ENCODE measurements at regions not wholly inside any gene's neighbourhood (a gene's known extent, or its start where the extent isn't known, plus 50 kb on each side); places are given as distances from the start of the nearest gene placed in this dataset.

GRCh38 chr15:37876900-37877299 lies 57.5 kb upstream of the TMCO5A start:
- Histone ChIP-seq H3K9me2 (ENCODE audit: insufficient read depth) (no peaks in the 10 kb centered on the region), H3K4me2 (no peak overlapping the region), H3K36me3 (ENCODE audit: insufficient read depth) (no peaks in the 10 kb centered on the region), H3K27ac (ENCODE audit: low read depth) (no peak overlapping the region), H2AFZ (no peak overlapping the region), H3K4me3 (no peak overlapping the region), H4K20me1 (replicated peaks; ENCODE audit: insufficient read depth) (no peaks in the 10 kb centered on the region), H3K4me1 (ENCODE audit: insufficient read depth) (no peaks in the 10 kb centered on the region), H3K27me3 (ENCODE audit: insufficient read depth) (no peaks in the 10 kb centered on the region), H3F3A (replicated peaks; ENCODE audit: low read depth) (no peaks in the 10 kb centered on the region), H3K79me2 (replicated peaks; ENCODE audit: insufficient read depth) (no peaks in the 10 kb centered on the region)
- no peak overlapping the region for H3K4me3 Mint-ChIP-seq
- ATAC-seq (no peak), DNase-seq (ENCODE audit: low spot score) (no peak)
- H3K27ac Mint-ChIP-seq = no peak overlapping the region
- no peaks in the 10 kb centered on the region for H3K27me3 Mint-ChIP-seq (ENCODE audit: insufficient read depth, low read depth, poor library complexity)
- H3K4me1 Mint-ChIP-seq = peaks cover 9% of the 10 kb centered on the region
- H3K9me3 Mint-ChIP-seq = no peaks in the 10 kb centered on the region
- TF ChIP-seq, protein P1, sequence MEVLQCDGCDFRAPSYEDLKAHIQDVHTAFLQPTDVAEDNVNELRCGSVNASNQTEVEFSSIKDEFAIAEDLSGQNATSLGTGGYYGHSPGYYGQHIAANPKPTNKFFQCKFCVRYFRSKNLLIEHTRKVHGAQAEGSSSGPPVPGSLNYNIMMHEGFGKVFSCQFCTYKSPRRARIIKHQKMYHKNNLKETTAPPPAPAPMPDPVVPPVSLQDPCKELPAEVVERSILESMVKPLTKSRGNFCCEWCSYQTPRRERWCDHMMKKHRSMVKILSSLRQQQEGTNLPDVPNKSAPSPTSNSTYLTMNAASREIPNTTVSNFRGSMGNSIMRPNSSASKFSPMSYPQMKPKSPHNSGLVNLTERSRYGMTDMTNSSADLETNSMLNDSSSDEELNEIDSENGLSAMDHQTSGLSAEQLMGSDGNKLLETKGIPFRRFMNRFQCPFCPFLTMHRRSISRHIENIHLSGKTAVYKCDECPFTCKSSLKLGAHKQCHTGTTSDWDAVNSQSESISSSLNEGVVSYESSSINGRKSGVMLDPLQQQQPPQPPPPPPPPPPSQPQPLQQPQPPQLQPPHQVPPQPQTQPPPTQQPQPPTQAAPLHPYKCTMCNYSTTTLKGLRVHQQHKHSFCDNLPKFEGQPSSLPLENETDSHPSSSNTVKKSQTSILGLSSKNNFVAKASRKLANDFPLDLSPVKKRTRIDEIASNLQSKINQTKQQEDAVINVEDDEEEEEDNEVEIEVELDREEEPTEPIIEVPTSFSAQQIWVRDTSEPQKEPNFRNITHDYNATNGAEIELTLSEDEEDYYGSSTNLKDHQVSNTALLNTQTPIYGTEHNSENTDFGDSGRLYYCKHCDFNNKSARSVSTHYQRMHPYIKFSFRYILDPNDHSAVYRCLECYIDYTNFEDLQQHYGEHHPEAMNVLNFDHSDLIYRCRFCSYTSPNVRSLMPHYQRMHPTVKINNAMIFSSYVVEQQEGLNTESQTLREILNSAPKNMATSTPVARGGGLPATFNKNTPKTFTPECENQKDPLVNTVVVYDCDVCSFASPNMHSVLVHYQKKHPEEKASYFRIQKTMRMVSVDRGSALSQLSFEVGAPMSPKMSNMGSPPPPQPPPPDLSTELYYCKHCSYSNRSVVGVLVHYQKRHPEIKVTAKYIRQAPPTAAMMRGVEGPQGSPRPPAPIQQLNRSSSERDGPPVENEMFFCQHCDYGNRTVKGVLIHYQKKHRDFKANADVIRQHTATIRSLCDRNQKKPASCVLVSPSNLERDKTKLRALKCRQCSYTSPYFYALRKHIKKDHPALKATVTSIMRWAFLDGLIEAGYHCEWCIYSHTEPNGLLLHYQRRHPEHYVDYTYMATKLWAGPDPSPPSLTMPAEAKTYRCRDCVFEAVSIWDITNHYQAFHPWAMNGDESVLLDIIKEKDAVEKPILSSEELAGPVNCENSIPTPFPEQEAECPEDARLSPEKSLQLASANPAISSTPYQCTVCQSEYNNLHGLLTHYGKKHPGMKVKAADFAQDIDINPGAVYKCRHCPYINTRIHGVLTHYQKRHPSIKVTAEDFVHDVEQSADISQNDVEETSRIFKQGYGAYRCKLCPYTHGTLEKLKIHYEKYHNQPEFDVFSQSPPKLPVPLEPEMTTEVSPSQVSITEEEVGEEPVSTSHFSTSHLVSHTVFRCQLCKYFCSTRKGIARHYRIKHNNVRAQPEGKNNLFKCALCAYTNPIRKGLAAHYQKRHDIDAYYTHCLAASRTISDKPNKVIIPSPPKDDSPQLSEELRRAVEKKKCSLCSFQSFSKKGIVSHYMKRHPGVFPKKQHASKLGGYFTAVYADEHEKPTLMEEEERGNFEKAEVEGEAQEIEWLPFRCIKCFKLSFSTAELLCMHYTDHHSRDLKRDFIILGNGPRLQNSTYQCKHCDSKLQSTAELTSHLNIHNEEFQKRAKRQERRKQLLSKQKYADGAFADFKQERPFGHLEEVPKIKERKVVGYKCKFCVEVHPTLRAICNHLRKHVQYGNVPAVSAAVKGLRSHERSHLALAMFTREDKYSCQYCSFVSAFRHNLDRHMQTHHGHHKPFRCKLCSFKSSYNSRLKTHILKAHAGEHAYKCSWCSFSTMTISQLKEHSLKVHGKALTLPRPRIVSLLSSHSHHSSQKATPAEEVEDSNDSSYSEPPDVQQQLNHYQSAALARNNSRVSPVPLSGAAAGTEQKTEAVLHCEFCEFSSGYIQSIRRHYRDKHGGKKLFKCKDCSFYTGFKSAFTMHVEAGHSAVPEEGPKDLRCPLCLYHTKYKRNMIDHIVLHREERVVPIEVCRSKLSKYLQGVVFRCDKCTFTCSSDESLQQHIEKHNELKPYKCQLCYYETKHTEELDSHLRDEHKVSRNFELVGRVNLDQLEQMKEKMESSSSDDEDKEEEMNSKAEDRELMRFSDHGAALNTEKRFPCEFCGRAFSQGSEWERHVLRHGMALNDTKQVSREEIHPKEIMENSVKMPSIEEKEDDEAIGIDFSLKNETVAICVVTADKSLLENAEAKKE (CRISPR knock-in tag; IDR thresholded peaks at IDR 0.05) = no peak
- TF ChIP-seq CREB1 (CRISPR knock-in tag; IDR thresholded peaks at IDR 0.05; ENCODE audit: low read depth) (no peak), JUNB (IDR thresholded peaks at IDR 0.05; ENCODE audit: unreplicated experiment) (no peak), STAT1 (IDR thresholded peaks at IDR 0.05; ENCODE audit: unreplicated experiment) (no peak), EZH2phosphoT487 (IDR thresholded peaks at IDR 0.05; ENCODE audit: unreplicated experiment) (no peak), NANOG (IDR thresholded peaks at IDR 0.05; ENCODE audit: borderline replicate concordance) (no peak), EZH2 (IDR thresholded peaks at IDR 0.05; ENCODE audit: low read depth, unreplicated experiment) (no peak), ZNF331 (CRISPR knock-in tag; IDR thresholded peaks at IDR 0.05; ENCODE audit: low read depth) (no peak), ZNF114 (CRISPR knock-in tag; IDR thresholded peaks at IDR 0.05) (no peak), POLR2AphosphoS5 (IDR thresholded peaks at IDR 0.05; ENCODE audit: low read depth) (no peak)
- TF ChIP-seq, protein P2, sequence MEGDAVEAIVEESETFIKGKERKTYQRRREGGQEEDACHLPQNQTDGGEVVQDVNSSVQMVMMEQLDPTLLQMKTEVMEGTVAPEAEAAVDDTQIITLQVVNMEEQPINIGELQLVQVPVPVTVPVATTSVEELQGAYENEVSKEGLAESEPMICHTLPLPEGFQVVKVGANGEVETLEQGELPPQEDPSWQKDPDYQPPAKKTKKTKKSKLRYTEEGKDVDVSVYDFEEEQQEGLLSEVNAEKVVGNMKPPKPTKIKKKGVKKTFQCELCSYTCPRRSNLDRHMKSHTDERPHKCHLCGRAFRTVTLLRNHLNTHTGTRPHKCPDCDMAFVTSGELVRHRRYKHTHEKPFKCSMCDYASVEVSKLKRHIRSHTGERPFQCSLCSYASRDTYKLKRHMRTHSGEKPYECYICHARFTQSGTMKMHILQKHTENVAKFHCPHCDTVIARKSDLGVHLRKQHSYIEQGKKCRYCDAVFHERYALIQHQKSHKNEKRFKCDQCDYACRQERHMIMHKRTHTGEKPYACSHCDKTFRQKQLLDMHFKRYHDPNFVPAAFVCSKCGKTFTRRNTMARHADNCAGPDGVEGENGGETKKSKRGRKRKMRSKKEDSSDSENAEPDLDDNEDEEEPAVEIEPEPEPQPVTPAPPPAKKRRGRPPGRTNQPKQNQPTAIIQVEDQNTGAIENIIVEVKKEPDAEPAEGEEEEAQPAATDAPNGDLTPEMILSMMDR (conservative IDR thresholded peaks at IDR 0.05; ENCODE audit: low read depth in 2 of 2) = no peak
- TF ChIP-seq, protein P3, sequence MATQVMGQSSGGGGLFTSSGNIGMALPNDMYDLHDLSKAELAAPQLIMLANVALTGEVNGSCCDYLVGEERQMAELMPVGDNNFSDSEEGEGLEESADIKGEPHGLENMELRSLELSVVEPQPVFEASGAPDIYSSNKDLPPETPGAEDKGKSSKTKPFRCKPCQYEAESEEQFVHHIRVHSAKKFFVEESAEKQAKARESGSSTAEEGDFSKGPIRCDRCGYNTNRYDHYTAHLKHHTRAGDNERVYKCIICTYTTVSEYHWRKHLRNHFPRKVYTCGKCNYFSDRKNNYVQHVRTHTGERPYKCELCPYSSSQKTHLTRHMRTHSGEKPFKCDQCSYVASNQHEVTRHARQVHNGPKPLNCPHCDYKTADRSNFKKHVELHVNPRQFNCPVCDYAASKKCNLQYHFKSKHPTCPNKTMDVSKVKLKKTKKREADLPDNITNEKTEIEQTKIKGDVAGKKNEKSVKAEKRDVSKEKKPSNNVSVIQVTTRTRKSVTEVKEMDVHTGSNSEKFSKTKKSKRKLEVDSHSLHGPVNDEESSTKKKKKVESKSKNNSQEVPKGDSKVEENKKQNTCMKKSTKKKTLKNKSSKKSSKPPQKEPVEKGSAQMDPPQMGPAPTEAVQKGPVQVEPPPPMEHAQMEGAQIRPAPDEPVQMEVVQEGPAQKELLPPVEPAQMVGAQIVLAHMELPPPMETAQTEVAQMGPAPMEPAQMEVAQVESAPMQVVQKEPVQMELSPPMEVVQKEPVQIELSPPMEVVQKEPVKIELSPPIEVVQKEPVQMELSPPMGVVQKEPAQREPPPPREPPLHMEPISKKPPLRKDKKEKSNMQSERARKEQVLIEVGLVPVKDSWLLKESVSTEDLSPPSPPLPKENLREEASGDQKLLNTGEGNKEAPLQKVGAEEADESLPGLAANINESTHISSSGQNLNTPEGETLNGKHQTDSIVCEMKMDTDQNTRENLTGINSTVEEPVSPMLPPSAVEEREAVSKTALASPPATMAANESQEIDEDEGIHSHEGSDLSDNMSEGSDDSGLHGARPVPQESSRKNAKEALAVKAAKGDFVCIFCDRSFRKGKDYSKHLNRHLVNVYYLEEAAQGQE (IDR thresholded peaks at IDR 0.05; ENCODE audit: unreplicated experiment) = no peak
- TF ChIP-seq, protein P4, sequence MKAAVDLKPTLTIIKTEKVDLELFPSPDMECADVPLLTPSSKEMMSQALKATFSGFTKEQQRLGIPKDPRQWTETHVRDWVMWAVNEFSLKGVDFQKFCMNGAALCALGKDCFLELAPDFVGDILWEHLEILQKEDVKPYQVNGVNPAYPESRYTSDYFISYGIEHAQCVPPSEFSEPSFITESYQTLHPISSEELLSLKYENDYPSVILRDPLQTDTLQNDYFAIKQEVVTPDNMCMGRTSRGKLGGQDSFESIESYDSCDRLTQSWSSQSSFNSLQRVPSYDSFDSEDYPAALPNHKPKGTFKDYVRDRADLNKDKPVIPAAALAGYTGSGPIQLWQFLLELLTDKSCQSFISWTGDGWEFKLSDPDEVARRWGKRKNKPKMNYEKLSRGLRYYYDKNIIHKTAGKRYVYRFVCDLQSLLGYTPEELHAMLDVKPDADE (IDR thresholded peaks at IDR 0.05) = no peak
- H3K36me3 Mint-ChIP-seq (ENCODE audit: low read depth) = no peaks in the 10 kb centered on the region

Data from GM23338 (cell line).